ENCODE measurements at regions not wholly inside any gene's neighbourhood (a gene's known extent, or its start where the extent isn't known, plus 50 kb on each side); places are given as distances from the start of the nearest gene placed in this dataset.
"Not testable (repeated sequence)": the region's sequence is repeated elsewhere in the genome, so short reads cannot be mapped to it uniquely, and the experiment has no call there.

DNA sequence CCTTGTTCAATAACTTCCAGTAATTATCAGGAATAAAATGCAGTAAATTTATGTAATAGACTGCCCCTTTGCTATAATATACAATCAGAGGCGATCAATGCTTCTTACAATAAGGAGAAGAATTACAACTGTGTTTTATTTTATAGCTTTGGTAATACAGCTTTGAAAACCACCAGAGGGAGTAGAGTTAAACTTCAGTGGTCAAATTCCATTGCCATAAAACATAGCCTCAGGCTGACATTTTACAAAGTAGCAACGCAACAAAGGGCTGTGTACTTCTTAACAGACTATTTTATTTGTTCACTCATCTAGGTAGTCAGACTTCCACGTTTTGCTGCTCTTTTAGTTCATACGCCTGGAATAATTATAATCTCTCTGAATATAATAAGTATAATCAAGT lies 58.5 kb downstream of the TEX13C start:
- DNase-seq (no peak), ATAC-seq (no peak)
- intact Hi-C loops (cut with micrococcal nuclease), result no loop called here

DNA sequence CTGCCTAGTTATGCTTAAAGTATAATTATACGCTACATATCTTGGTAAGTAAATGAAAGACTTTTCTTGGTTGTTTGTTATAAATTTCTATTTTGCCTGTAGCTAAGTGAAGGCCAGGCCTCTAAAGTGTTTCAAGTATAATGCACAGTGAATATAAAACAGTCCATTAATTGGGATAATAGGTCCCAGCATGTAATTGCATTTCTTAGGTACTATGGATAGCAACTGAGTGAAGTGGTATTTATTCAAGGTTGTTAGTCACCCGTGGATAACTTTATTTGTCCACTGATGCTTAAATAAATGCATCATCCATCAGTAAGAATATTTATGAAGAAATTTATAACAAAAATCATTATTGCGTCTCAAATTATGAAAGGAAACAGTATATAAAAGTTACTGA lies 59.1 kb downstream of the TEX13C start:
- ATAC-seq, result no peak
- intact Hi-C loops (cut with micrococcal nuclease), result no loop called here
- no peak for DNase-seq

DNA sequence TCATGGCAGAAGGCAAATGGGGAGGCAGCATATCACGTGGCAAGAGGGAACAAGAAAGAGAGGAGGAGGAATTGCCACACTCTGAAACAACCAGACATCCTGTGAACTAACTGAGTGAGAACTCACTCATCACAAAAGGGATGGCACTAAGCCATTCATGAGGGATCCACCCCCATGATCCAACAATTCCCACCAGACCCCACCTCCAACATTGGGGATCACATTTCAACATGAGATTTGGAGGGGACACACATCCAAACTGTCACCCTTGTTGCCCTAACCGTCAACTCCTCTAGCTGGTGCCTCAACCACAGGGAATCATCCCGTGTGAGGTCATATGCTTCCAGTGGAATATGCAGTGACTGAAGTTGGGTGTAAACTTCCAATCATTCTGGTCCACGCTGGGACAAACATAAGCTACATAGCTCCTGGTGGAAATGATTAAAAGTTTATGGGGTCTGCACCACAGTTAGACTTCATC lies 62.5 kb downstream of the TEX13C start:
- intact Hi-C loops (cut with micrococcal nuclease), result no loop called here
- ATAC-seq, result no peak
- no peak for DNase-seq

DNA sequence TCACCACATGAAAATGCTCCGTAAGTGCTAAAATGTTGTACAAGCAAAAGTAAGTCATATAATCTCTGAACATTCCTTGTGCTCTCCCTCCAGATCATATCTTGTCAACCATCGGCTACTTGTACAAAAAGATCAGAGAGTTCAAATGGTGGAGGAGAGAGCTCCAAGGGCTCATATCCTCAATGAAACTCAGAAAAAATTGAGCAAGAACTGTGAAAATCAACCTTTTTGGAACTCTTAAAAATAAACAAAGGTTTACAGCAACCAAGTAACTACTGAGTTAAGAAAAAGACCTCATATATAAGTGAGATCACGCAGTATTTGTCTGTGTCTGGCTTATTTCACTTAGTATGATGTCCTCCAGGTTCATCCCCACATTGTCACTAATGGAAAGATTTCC lies 63.2 kb downstream of the TEX13C start:
- ATAC-seq (no peak), DNase-seq (no peak)
- intact Hi-C loops (cut with micrococcal nuclease), result no loop called here

DNA sequence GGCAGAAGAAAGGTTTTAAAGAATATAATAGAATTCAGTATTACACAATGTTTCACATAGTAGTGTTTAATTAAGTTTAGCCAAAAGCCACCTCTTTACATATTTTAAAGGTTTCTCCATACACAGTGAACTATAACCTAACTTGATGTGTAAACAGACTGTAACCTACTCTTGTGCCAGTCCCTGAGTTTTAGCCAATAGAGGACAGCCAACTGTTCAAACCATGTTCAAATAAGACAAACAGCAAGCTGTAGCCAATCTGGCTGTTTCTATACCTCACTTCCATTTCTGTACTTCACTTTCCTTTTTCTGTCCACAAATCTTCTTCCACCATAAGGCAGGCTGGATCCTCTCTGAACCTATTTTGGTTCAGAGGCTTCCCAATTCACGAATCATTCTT lies 65.2 kb downstream of the TEX13C start:
- DNase-seq, result no peak
- ATAC-seq, result no peak
- intact Hi-C loops (cut with micrococcal nuclease), result no loop called here

DNA sequence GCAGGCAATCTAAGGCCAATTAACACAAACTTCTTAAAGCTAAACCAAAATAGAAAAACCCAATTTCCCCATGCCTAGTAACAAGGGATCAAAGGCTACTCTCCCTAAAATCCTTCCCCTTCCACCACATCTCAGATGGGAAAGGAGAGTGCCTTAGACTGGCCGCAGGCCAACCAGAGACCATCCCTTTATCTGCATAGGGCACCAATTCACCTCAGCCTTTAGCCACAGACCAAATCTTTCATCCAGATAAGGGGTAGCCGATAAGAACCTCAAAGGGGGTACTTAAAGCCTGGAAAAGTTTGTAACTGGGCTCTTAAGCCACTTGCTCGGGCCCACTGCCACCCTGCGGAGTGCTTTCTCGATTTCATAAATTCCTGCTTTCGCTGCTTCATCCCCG lies 68.3 kb downstream of the TEX13C start:
- intact Hi-C loops (cut with micrococcal nuclease), result no loop called here
- no peak for ATAC-seq
- no peak for DNase-seq

DNA sequence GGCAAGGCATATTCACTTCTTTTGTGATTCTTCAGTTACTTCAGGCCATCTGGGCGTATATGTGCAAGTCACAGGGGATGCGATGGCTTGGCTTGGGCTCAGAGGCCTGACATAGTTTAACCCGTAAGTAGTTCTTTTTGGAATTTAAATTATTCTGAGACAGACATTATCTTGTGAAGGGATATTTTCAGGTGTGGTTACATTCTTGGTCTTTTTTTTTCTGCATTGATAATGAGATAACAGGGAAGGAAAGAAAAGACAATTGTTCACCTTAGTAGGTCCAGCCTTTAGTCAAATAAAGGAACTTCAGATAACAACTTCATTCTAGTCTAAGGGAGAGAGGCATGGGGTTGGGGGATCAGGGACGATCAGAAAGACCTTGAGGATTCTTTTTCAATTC lies 74.8 kb downstream of the TEX13C start:
- DNase-seq (no peak), ATAC-seq (no peak)
- intact Hi-C loops (cut with micrococcal nuclease), result no loop called here

DNA sequence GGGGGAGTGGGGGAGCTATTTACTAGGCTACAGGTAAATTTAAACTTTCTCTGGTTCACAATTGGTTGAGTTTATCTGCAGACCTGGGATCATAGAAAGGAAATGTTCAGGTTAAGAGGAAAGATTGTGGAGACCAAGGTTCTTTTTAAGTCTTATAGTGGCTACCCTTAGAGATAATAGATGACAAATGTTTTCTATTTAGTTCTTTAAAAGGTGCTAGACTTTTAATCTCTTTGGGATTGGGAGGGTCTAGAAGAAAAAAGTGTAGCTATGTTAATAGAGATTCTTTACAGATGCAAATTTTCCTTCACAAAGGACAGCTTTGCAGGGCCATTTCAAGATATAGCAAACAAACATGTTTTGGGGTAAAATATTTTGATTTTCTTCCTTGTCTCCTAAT lies 76.0 kb downstream of the TEX13C start:
- intact Hi-C loops (cut with micrococcal nuclease), result no loop called here
- ATAC-seq, result no peak
- DNase-seq, result no peak

DNA sequence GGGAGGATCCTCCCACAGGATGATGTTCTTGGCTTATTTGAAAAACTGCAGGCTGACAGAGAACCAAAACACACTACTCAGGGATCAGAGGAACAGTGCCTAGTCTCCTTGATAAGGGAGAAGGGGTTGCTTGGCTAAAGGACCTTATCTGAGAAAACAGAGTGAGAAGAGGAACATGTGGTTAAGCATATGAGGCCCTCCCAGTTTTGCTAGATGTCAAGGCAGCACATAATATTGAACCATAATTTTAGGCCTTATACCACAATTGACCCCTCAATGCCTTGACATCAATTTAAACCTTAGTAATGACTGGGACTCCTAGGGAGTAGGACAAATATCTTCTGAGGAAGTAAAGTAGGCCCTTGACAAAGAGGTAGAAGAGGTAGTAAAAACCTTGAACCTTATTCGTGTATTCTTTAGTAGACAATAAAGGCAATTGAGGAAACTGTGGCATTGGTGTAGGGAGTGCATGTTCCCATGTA lies 79.3 kb downstream of the TEX13C start:
- intact Hi-C loops (cut with micrococcal nuclease), result no loop called here
- ATAC-seq (no peak), DNase-seq (no peak)

DNA sequence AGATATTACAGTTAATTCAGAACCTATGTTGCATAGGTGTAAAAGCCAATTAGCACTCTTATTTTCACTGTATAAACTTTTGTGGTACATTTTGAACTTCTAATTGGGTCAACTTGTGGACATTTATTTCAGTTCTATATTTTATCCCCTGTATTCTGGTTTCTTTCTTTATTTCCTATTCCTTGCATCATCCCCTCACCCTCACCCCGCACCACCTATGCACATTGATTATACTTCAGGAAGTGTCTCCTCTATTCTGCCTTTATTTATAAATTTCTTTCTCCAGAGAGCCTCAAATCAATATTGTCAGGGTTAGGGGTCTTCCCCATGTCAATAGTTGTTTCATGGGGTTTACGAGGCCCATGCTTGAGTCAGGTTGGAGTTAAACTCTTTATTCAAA lies 83.1 kb downstream of the TEX13C start:
- intact Hi-C loops (cut with micrococcal nuclease), result no loop called here
- ATAC-seq, result no peak

DNA sequence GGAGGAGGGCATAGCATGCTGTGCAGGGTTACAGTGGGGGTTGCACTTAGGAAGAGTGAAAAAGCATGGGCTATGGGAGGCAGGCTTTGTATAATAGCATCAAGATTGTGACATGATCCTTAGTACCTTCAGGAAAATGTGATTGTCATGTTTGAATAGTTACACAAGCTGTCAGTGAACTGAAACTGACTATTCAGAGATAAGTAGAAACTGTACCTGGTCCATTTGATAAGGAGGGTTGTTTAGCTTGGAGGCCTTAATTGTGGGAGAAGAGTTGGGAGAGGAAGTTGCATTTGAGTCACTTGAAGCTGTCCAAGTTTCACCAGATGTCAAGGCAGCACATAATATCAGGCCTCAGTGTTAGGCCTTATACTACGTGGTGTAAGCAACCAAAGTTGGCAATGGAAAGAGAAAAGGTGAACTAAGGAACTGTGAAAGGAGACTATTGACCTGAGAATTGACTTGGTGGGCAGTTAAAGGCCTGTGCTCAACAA lies 85.0 kb downstream of the TEX13C start:
- intact Hi-C loops (cut with micrococcal nuclease), result no loop called here
- DNase-seq (no peak), ATAC-seq (no peak)

More for the DNA sequence above, 83.1 kb downstream of the TEX13C start:
- no peak for DNase-seq

DNA sequence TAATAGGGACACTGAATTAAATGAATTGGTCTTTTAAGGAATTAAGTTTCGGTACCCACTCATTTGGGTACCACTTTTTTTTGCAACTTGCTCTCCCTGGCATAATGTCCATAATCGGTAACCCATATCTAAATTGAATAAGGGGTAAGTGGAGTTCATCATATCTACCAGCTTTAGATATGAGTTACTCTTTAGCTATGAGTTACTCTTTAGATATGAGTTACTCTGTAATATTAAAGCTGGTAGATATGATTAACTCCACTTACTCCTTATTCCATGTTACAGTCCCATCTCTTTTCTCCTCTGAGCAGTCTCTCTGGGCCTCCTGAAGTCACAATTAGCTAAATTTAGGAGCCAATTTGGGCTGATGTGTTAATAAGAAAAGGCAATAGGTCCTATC lies 85.7 kb downstream of the TEX13C start:
- no peak for DNase-seq
- no peak for ATAC-seq
- intact Hi-C loops (cut with micrococcal nuclease), result no loop called here

DNA sequence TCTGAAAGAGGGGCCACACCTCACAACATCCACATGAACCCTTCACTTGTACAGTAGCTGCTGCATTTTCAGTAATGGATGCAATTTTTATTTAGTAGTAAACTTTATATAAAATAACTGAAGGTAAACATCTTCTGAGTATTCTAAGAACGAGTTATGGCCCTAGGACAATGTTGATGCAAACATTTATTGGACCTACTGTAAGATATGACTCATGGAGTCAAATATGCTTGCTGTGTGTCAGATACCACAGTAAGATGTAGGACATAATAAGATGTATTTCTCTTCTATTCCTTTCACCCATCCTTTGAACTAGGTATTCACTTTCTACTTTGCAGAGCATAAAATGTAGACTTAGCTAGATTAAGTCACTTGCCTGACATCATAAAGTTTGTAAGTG lies 87.6 kb downstream of the TEX13C start:
- DNase-seq, result no peak
- ATAC-seq, result no peak
- intact Hi-C loops (cut with micrococcal nuclease), result no loop called here

DNA sequence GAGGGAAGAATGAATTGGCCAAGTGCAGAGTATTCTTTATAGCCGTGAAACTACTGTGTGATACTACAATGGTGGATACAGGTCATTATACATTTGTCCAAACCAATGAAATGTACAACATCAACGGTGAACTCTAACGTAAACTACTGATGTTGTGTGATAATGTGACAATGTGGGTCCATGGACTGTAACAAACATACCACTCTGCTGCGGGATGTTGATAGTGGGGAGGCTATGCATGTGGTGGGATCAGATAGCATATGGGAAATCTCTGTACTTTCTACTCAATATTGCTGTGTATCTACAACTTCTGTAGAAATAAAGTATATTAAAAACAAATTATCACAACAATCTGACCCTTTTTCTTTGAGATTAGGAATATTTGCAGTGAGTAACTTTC lies 101.1 kb downstream of the TEX13C start:
- intact Hi-C loops (cut with micrococcal nuclease), result no loop called here
- ATAC-seq (no peak), DNase-seq (no peak)

DNA sequence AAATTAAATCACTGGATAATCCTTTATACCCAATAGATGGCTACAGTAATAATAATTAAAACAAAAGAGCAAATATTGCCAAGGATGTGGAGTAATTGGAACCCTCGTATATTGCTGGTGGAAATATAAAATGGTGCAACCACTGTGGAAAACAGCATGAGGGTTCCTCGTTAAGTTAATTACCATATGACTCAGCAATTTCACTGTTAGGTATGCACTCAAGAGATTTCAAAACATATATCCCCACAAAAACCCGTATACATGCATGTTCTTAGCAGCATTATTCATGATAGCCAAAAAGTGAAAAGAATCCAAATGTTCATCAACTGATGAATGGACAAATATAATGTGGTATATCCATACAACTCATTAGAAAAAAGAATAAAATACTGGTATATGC lies 103.3 kb downstream of the TEX13C start:
- ATAC-seq, result no peak
- intact Hi-C loops (cut with micrococcal nuclease), result no loop called here
- DNase-seq, result no peak

DNA sequence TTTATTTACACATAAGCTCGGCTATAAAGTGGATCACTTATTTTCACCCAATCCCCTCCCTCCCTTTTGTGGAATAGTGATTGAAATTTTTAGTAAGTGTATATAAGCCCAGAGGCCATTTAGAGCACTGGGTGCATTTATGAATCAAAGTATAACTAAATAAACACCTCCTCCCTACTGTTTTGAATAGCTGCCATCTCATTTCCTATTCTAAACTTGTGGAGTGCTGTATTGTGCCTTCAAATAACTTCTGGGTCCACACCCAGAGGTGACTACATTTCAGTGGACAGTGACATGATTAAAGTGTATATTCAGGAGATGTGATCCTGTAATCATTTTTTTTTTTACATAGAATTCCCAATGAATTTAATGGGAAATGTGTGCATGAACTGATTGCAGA lies 104.9 kb downstream of the TEX13C start:
- intact Hi-C loops (cut with micrococcal nuclease), result no loop called here
- ATAC-seq, result no peak
- DNase-seq, result no peak

DNA sequence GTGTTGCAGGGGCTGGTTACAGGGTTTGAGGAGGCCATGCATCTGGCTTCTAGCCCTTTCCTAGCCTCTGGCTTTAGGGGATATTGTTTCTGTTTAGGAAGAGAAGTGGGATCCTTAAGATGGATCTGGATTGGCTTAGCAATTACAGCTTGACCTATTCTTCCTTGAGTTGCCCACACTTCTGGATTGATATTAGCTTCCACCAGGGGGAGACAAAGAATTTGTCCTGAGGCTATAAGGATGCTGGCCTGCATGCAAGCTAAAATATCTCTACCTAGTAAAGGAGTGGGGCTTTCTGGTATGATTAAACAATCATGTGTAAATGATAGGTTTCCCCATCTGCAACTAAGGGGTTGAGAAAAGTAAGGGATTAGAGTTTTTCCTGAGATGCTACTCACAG lies 117.2 kb downstream of the TEX13C start:
- DNase-seq (no peak), ATAC-seq (no peak)
- intact Hi-C loops (cut with micrococcal nuclease), result no loop called here

DNA sequence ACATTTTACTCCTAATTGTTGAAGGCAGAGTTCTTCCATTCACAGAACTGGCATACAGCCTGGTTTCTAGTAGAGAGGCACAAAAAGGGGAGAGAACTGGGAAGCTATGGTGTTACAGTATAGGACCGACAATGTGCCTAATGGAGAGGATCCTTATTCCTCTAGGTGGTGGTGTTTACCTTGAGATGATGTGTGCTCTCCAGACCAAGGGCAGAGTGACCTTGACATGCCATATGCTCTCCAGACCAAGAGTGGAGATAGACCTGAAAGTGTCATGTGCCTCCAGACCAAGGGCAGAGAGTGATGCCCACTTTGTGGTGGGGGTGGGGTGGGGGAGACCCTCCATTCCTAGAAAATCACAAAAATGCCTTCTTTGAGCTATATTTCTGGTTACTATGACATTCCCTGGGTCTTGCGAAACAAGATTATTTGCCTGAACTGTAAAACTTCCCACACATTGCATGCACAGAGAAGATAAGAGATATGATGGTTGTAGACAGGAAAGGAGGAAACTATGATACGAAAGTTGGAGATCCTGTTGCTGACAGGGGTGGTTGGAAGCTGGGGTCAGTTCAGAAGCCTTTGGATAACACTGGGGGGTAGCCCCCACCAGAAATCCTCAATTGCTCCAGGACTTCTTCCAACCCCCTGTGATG lies 119.7 kb downstream of the TEX13C start:
- no peak for ATAC-seq
- intact Hi-C loops (cut with micrococcal nuclease), result no loop called here

DNA sequence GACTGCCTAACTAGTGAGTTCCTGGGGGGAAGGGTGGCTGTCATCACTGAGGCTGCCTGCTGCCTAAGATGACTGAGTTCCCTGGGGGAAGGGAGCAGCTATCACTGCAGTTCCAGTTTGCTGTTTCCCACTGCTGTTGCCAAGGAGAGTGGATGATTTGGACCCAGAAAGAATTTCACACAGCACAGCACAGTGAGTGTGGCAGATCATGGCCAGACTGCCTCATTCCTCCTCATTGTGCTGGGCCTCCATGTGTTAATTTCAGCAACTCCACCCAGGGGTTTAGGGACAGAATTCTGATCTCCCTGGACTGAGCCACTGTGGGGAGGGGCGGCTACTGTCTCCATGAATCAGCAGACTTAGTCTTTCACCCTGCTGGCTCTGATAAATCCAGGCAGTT lies 125.0 kb downstream of the TEX13C start:
- intact Hi-C loops (cut with micrococcal nuclease), result no loop called here
- ATAC-seq (no peak), DNase-seq (no peak)

More for the DNA sequence above, 119.7 kb downstream of the TEX13C start:
- no peak for DNase-seq

DNA sequence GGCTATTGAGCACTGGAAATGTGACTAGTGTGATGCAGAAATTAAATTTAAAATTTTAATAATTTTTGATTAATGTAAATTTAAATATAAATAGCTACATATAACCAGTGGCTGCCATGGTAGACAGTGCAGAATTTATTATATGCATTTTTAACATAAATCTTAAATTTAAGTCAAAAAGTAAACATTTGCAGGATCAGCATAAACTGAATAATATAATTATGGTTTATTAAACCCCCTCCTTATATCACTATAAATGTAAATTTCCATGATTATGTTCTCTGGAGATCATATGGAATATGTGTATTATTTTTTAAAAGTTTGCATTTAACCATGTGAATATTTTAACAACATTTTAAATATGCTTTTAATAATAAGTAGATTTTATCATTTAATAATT lies 155.8 kb downstream of the TEX13C start:
- ATAC-seq, result no peak
- no peak for DNase-seq
- intact Hi-C loops (cut with micrococcal nuclease), result no loop called here

DNA sequence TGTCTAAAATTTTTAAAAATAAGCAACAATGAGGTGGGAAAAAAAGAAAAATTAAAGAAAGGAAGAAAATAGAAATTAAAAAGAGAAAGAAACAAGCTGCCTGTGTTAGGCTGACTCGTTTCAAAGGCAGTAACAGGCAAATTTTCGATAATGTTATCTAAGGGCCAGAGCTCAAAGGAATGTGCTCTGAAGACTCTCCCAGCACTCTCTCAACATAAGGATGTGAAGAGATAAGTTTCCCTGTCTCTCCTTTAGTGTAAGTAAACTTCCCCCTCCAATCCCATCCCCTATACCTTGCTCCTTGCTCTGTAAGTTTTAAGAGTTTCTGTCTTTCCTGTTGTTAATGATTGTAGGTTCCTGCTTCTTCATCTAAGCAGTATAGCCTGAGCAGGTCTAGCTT lies 172.8 kb downstream of the TEX13C start:
- intact Hi-C loops (cut with micrococcal nuclease), result no loop called here
- DNase-seq, result no peak
- ATAC-seq, result no peak

DNA sequence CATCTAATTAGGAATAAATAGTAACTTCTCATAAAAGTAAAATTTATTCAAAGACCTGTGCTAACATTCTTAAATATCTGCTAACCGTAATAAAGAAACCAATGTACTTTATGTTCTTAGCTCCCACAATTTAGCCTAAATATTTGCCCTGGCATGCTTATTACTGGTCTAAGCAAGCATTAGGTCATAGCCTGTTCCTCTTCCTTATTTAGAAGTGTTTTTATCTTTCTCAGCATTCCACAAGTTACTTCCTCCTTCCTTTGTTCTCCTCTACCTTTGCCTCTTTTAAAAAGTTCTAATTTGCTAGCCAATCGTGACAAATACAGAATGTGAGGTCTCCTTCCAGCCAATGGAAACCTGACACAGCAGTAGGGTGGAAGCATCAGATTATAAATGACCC lies 173.3 kb downstream of the TEX13C start:
- ATAC-seq; DNase-seq; intact Hi-C loops (cut with micrococcal nuclease): not testable (repeated sequence)
